Esophagus muscularis mucosa (tissue), 3 donors: ENCODE measurements at regions not wholly inside any gene's neighbourhood (a gene's known extent, or its start where the extent isn't known, plus 50 kb on each side); places are given as distances from the start of the nearest gene placed in this dataset.

Experiments
- POLR2AphosphoS5 ChIP-seq, 2 donors: sonication (generic); formaldehyde crosslinking; IDR thresholded peaks; one replicate each; pipeline ENCODE4 v1.6.1; 2017; ENCODE audit warnings: antibody characterized with exemption in 2 of 2
- TF ChIP-seq, protein P1 (sequence below), 3 experiments: fragments of 200-600 bp in 2 of 3; fragments of 450-650 bp in 1 of 3; sonication (generic) in 2 of 3; IDR thresholded peaks; one replicate each; pipeline ENCODE4 v1.5.1; 2017 to 2019; ENCODE audit warnings: antibody characterized with exemption in 3 of 3, mild to moderate bottlenecking in 2 of 3, moderate library complexity in 1 of 3

DNA sequence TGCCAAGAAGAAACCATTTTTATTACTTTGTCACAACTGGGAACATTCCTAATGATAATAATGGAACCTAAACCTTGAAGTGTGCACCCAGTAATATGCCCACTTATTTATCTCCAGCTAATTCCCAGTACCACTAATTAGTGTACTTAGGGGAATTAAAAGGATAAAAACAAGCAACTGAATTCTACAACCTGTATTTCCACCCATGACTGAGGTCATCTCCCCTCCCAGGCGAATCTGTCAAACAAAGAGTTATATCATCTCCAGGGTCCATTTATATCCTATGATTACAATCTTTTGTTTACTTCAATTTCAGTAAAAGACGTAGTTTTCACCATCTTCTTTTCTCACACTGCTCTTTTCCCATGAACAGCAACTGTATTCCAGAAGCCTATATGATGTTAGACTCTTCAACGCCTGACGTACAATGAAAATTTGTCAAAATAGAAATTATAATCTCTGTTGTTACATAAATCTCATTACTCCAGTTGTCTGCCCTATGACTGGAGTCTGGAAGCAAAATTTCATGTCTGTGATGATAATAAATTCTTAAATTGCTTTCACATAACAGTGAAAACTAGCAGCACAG, 177.6 kb downstream of the GOLIM4 start:
- TF ChIP-seq, protein P1, sequence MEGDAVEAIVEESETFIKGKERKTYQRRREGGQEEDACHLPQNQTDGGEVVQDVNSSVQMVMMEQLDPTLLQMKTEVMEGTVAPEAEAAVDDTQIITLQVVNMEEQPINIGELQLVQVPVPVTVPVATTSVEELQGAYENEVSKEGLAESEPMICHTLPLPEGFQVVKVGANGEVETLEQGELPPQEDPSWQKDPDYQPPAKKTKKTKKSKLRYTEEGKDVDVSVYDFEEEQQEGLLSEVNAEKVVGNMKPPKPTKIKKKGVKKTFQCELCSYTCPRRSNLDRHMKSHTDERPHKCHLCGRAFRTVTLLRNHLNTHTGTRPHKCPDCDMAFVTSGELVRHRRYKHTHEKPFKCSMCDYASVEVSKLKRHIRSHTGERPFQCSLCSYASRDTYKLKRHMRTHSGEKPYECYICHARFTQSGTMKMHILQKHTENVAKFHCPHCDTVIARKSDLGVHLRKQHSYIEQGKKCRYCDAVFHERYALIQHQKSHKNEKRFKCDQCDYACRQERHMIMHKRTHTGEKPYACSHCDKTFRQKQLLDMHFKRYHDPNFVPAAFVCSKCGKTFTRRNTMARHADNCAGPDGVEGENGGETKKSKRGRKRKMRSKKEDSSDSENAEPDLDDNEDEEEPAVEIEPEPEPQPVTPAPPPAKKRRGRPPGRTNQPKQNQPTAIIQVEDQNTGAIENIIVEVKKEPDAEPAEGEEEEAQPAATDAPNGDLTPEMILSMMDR (IDR thresholded peaks at IDR 0.05): no peak
- TF ChIP-seq POLR2AphosphoS5 (IDR thresholded peaks at IDR 0.05): no peak
